HL-60 (cell line): ENCODE measurements at regions not wholly inside any gene's neighbourhood (a gene's known extent, or its start where the extent isn't known, plus 50 kb on each side); places are given as distances from the start of the nearest gene placed in this dataset.

Experiments
- DNase-seq, 2 experiments: peaks; one replicate each; pipeline ENCODE4 v3.0.0-alpha.2; 2010 to 2020; ENCODE audit warnings: low read depth in 1 of 2, low spot score in 1 of 2
- H3K27ac ChIP-seq: fragments of 250-450 bp; sonication (Bioruptor Pico); replicated peaks from 2 replicates; pipeline ENCODE4 v1.5.1; 2020; ENCODE audit warnings: mild to moderate bottlenecking, moderate library complexity
- H3K27me3 ChIP-seq: fragments of 250-450 bp; sonication (Bioruptor Pico); 2 replicates; pipeline ENCODE4 v1.5.1; 2021; ENCODE audit warnings: mild to moderate bottlenecking, moderate library complexity; ENCODE audit not compliant: insufficient read depth, poor library complexity, severe bottlenecking
- H3K4me3 ChIP-seq: replicated peaks from 2 replicates; pipeline ENCODE4 v1.5.1; 2011; ENCODE audit warnings: mild to moderate bottlenecking, control low read depth, low read length; ENCODE audit not compliant: insufficient read depth
- GABPA ChIP-seq: IDR thresholded peaks from 2 replicates; pipeline ENCODE4 v1.6.1; 2012; ENCODE audit warnings: low read depth
- POLR2AphosphoS5 ChIP-seq: IDR thresholded peaks from 2 replicates; pipeline ENCODE4 v1.6.1; 2012; ENCODE audit warnings: low read depth
- REST ChIP-seq: IDR thresholded peaks from 2 replicates; pipeline ENCODE4 v1.6.1; 2012; ENCODE audit warnings: low read depth; ENCODE audit not compliant: insufficient replicate concordance
- SPI1 ChIP-seq: IDR thresholded peaks from 2 replicates; pipeline ENCODE4 v1.6.1; 2012; ENCODE audit warnings: low read depth, mild to moderate bottlenecking, borderline replicate concordance
- TF ChIP-seq, protein P1 (sequence below): IDR thresholded peaks from one replicate; pipeline ENCODE4 v1.5.1; 2011; ENCODE audit warnings: low read length, control low read depth, inconsistent platforms; ENCODE audit not compliant: insufficient read depth

- no peak for DNase-seq
- TF ChIP-seq REST (no peak), GABPA (no peak), POLR2AphosphoS5 (no peak), SPI1 (no peak)
- TF ChIP-seq, protein P1, sequence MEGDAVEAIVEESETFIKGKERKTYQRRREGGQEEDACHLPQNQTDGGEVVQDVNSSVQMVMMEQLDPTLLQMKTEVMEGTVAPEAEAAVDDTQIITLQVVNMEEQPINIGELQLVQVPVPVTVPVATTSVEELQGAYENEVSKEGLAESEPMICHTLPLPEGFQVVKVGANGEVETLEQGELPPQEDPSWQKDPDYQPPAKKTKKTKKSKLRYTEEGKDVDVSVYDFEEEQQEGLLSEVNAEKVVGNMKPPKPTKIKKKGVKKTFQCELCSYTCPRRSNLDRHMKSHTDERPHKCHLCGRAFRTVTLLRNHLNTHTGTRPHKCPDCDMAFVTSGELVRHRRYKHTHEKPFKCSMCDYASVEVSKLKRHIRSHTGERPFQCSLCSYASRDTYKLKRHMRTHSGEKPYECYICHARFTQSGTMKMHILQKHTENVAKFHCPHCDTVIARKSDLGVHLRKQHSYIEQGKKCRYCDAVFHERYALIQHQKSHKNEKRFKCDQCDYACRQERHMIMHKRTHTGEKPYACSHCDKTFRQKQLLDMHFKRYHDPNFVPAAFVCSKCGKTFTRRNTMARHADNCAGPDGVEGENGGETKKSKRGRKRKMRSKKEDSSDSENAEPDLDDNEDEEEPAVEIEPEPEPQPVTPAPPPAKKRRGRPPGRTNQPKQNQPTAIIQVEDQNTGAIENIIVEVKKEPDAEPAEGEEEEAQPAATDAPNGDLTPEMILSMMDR, result no peak
- Histone ChIP-seq H3K4me3 (no peak overlapping the region), H3K27ac (no peak overlapping the region), H3K27me3 (no peaks in the 10 kb centered on the region)
Measured at GRCh38 chr6:18835976-18836375, 448.8 kb downstream of the RNF144B start.

GRCh38 chr6:18837013-18837412 lies 449.9 kb downstream of the RNF144B start:
- DNase-seq, result no peak
- Histone ChIP-seq H3K27ac (no peak overlapping the region), H3K4me3 (no peak overlapping the region), H3K27me3 (no peaks in the 10 kb centered on the region)
- TF ChIP-seq, protein P1, result no peak
- TF ChIP-seq SPI1 (no peak), REST (no peak), GABPA (no peak), POLR2AphosphoS5 (no peak)

DNA sequence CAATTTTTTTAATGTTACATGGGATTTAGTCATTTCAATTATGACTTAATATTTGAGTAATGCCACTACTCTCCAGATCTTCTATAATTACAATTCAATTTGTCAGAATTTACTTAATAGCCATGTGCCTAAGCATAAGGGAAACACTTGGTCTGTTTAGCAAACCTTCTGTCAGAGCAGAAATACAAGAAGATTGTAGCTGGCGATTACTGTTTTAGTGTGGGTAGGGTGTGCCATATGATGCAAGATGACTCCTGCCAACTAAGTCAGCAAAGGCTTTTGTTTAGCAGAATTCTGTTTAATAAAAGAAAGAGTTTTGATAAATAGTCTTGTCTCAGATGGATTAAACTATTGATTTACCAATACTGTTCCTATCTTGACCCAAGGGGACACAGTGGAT lies 455.4 kb downstream of the RNF144B start:
- no peak overlapping the region for H3K27ac ChIP-seq
- no peak overlapping the region for H3K4me3 ChIP-seq
- DNase-seq, result no peak
- H3K27me3 ChIP-seq, result no peaks in the 10 kb centered on the region
- no peak for TF ChIP-seq REST

- DNase-seq, result no peak
- no peak overlapping the region for H3K27ac ChIP-seq
- no peak for TF ChIP-seq SPI1
- no peak for TF ChIP-seq POLR2AphosphoS5
- no peak for TF ChIP-seq REST
- TF ChIP-seq, protein P1, result no peak
- TF ChIP-seq GABPA, result no peak
- no peak overlapping the region for H3K4me3 ChIP-seq
- H3K27me3 ChIP-seq, result no peaks in the 10 kb centered on the region
Measured at GRCh38 chr6:18845896-18846295, 458.7 kb downstream of the RNF144B start.
